ENCODE measurements at regions not wholly inside any gene's neighbourhood (a gene's known extent, or its start where the extent isn't known, plus 50 kb on each side); places are given as distances from the start of the nearest gene placed in this dataset.

- DNase-seq, result no peak
These were observed 567.4 kb upstream of the MKI67 start for GRCh38 chr10:128693493-128694131.

- DNase-seq, result no peak
These were observed 568.1 kb upstream of the MKI67 start for GRCh38 chr10:128694168-128694850.

GRCh38 chr10:128694851-128695725, 568.9 kb upstream of the MKI67 start:
- no peak for DNase-seq

GRCh38 chr10:128695931-128696330, 569.7 kb upstream of the MKI67 start:
- DNase-seq, result no peak

- DNase-seq, result no peak
These were observed 571.2 kb upstream of the MKI67 start for GRCh38 chr10:128697437-128697836.

- no peak for DNase-seq
These were observed 575.2 kb upstream of the MKI67 start for GRCh38 chr10:128701381-128701780.

GRCh38 chr10:128701837-128702236, 575.6 kb upstream of the MKI67 start:
- no peak for DNase-seq

- no peak for DNase-seq
These were observed 578.5 kb upstream of the MKI67 start for GRCh38 chr10:128704716-128705115.

- no peak for DNase-seq
These were observed 582.0 kb upstream of the MKI67 start for GRCh38 chr10:128708182-128708581.

- DNase-seq, result no peak
These were observed 583.5 kb upstream of the MKI67 start for GRCh38 chr10:128709686-128710085.

- DNase-seq, result no peak
These were observed 584.0 kb upstream of the MKI67 start for GRCh38 chr10:128710098-128710797.

GRCh38 chr10:128710798-128711183, 584.6 kb upstream of the MKI67 start:
- no peak for DNase-seq

GRCh38 chr10:128711806-128712205, 585.6 kb upstream of the MKI67 start:
- DNase-seq, result no peak

GRCh38 chr10:128712661-128713400, 586.6 kb upstream of the MKI67 start:
- no peak for DNase-seq

- DNase-seq, result no peak
These were observed 587.2 kb upstream of the MKI67 start for GRCh38 chr10:128713471-128713870.

GRCh38 chr10:128713874-128714570, 587.8 kb upstream of the MKI67 start:
- no peak for DNase-seq

GRCh38 chr10:128714644-128715415, 588.6 kb upstream of the MKI67 start:
- DNase-seq, result no peak

- no peak for DNase-seq
These were observed 590.0 kb upstream of the MKI67 start for GRCh38 chr10:128716181-128716580.

GRCh38 chr10:128721963-128722445, 595.8 kb upstream of the MKI67 start:
- peak; percentile 88 for DNase-seq

- no peak for DNase-seq
These were observed 596.7 kb upstream of the MKI67 start for GRCh38 chr10:128722947-128723346.
